Transverse colon (tissue), 4 donors: ENCODE measurements at regions not wholly inside any gene's neighbourhood (a gene's known extent, or its start where the extent isn't known, plus 50 kb on each side); places are given as distances from the start of the nearest gene placed in this dataset.

Source experiments
- DNase-seq: peaks from one replicate; pipeline ENCODE4 v3.0.0-alpha.2; 2019
- H3K27ac ChIP-seq, 4 donors: fragments of 200-600 bp; sonication (generic); 2 replicates each; pipeline ENCODE4 v1.5.1; 2016 to 2018; ENCODE audit warnings: inconsistent platforms in 4 of 4
- H3K27me3 ChIP-seq: fragments of 200-600 bp; sonication (generic); 2 replicates; pipeline ENCODE4 v1.5.1; 2017; ENCODE audit warnings: inconsistent platforms
- H3K36me3 ChIP-seq, 4 donors: fragments of 200-600 bp; sonication (generic); 2 replicates each; pipeline ENCODE4 v1.5.1; 2017 to 2019; ENCODE audit warnings: inconsistent platforms in 4 of 4
- H3K4me1 ChIP-seq, 4 donors: fragments of 200-600 bp; sonication (generic); 2 replicates each; pipeline ENCODE4 v1.5.1; 2017 to 2020; ENCODE audit warnings: inconsistent platforms in 4 of 4
- H3K4me3 ChIP-seq, 4 donors: fragments of 200-600 bp; sonication (generic); 1 replicate in 1 of 4; 2 replicates in 3 of 4; pipeline versions ENCODE4 v1.5.1 to v1.6.1; 2017 to 2019; ENCODE audit warnings: inconsistent platforms in 4 of 4
- H3K9me3 ChIP-seq, 2 donors: fragments of 200-600 bp; sonication (generic); 2 replicates each; pipeline ENCODE4 v1.5.1; 2017 to 2019; ENCODE audit warnings: inconsistent platforms in 2 of 2
- EP300 ChIP-seq: sonication (generic); formaldehyde crosslinking; IDR thresholded peaks from one replicate; pipeline ENCODE4 v1.6.1; 2017; ENCODE audit warnings: antibody characterized with exemption, low read depth
- POLR2A ChIP-seq: fragments of 450-650 bp; IDR thresholded peaks from one replicate; pipeline ENCODE4 v1.6.1; 2016; ENCODE audit warnings: antibody characterized with exemption, mild to moderate bottlenecking, moderate library complexity
- POLR2AphosphoS5 ChIP-seq, 3 donors: sonication (generic); formaldehyde crosslinking; IDR thresholded peaks; one replicate each; pipeline ENCODE4 v1.6.1; 2016; ENCODE audit warnings: antibody characterized with exemption in 3 of 3
- WGBS, 2 donors: methylation state at CpG; one replicate each; pipeline ENCODE4 v1.1.5; 2018; ENCODE audit warnings: low coverage in 1 of 2; 5-methylcytosine and 5-hydroxymethylcytosine counted together
- in situ Hi-C, 4 donors: fragments of 200-750 bp; cut with MboI; loops; one replicate each; pipeline versions ENCODE4 v1.15.0 to v1.15.1; 2017; ENCODE audit warnings: low sequenced_read_pairs in 3 of 4, low pct_ligation_motif_present in 1 of 4, low pct_unique_long_range_greater_than_20kb in 1 of 4
- intact Hi-C: fragments of 100-400 bp; cut with DNase I; formaldehyde crosslinking; loops from one replicate; pipeline ENCODE4 v1.15.1; 2023; ENCODE audit warnings: low total_unique reads
- TF ChIP-seq, protein P1 (sequence below), 5 experiments: fragments of 200-600 bp in 3 of 5; fragments of 450-650 bp in 2 of 5; sonication (generic) in 3 of 5; IDR thresholded peaks; 1 replicate in 2 of 5; 2 replicates in 3 of 5; pipeline ENCODE4 v1.5.1; 2016 to 2017; ENCODE audit warnings: antibody characterized with exemption in 5 of 5, inconsistent platforms in 3 of 5, mild to moderate bottlenecking in 2 of 5, moderate library complexity in 1 of 5

DNA sequence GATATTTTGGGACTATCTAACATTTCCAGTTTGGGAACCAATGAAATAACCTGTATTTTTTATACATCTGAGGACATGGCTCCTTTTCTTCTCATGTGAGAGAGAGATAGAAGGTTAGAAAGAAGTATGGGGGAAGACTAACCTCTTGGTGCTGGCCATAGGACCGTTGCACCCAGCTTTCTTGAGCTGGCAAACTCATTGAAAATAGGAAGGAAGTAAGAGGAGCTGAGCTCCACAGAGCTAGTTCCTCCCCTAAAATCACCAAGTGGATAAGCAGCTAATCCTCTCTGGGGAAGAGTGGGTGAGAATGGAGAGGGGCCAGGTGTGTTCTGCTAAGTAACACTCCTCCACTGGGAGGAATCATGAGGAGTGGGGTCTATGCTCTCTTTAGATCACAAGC, 387.4 kb upstream of the CADM1 start:
- Histone ChIP-seq H3K4me3 (no peak overlapping the region), H3K9me3 (no peaks in the 10 kb centered on the region), H3K27ac (no peak overlapping the region), H3K4me1 (no peaks in the 10 kb centered on the region), H3K27me3 (no peaks in the 10 kb centered on the region), H3K36me3 (no peaks in the 10 kb centered on the region)
- TF ChIP-seq POLR2AphosphoS5 (IDR thresholded peaks at IDR 0.05): no peak
- TF ChIP-seq, protein P1, sequence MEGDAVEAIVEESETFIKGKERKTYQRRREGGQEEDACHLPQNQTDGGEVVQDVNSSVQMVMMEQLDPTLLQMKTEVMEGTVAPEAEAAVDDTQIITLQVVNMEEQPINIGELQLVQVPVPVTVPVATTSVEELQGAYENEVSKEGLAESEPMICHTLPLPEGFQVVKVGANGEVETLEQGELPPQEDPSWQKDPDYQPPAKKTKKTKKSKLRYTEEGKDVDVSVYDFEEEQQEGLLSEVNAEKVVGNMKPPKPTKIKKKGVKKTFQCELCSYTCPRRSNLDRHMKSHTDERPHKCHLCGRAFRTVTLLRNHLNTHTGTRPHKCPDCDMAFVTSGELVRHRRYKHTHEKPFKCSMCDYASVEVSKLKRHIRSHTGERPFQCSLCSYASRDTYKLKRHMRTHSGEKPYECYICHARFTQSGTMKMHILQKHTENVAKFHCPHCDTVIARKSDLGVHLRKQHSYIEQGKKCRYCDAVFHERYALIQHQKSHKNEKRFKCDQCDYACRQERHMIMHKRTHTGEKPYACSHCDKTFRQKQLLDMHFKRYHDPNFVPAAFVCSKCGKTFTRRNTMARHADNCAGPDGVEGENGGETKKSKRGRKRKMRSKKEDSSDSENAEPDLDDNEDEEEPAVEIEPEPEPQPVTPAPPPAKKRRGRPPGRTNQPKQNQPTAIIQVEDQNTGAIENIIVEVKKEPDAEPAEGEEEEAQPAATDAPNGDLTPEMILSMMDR (IDR thresholded peaks at IDR 0.05): no peak
- no peak for TF ChIP-seq POLR2A
- no peak for TF ChIP-seq EP300
- intact Hi-C loops (no loop called here), in situ Hi-C loops (no loop called here)
- WGBS, 2 donors: 30% methylated on average over 1 of the region's 1 CpG; no CpG with 5 or more reads in 1 of the 2 donors
- no peak for DNase-seq

DNA sequence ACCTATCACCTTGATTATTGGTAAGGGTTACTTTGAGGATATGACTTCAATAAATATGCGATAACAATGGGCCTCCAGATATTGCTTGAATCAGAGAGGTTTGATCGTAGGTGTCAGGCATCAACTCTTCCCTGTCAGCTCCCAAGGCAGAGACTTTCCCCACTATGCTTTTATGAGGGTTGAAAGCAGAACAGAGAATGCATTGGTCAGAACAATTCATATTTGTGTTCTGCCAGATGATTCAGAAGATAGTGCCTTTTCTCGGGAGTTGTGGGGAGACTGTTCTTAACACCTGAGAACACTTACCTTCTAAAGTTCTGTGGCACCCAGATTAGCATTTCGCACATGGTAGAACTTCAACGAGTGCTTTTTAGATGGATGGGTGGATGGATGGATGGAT, 386.3 kb upstream of the CADM1 start:
- TF ChIP-seq POLR2A (no peak), POLR2AphosphoS5 (IDR thresholded peaks at IDR 0.05) (no peak), EP300 (no peak)
- TF ChIP-seq, protein P1 (IDR thresholded peaks at IDR 0.05): no peak
- intact Hi-C loops (no loop called here), in situ Hi-C loops (no loop called here)
- Histone ChIP-seq H3K36me3 (no peaks in the 10 kb centered on the region), H3K9me3 (no peaks in the 10 kb centered on the region), H3K4me1 (peaks cover 0 to 1% (median 0%) of the 10 kb centered on the region in 4 donors), H3K4me3 (no peak overlapping the region), H3K27me3 (no peaks in the 10 kb centered on the region), H3K27ac (no peak overlapping the region)
- DNase-seq: no peak
- 92 to 100% methylated on average over 2 to 5 of the region's 5 CpGs for WGBS, 2 donors

DNA sequence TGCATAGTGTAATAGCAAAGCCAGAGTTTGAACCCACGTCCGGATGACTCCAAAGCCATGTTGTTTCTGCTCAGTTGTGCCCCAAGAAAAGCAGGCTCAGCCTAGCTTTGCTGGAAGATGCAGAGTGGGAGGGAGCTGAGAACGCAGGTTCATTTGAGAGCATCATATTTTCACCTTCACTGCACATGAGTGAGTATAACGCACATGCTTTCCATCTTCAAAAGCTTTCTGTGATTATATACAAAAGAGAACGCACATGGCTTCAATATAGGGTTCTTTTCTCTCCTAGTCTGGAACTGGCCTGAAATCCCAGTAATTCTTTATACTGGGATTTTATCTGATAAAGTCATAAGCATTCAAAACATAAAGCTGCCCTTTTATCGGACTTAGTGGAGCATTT, 385.5 kb upstream of the CADM1 start:
- WGBS, 2 donors: 89 to 100% methylated on average over 3 to 6 of the region's 6 CpGs
- no peak overlapping the region for H3K4me3 ChIP-seq
- DNase-seq: no peak
- no peaks in the 10 kb centered on the region for H3K9me3 ChIP-seq
- no peak overlapping the region for H3K27ac ChIP-seq
- no peaks in the 10 kb centered on the region for H3K27me3 ChIP-seq
- intact Hi-C loops: no loop called here
- in situ Hi-C loops: no loop called here
- no peaks in the 10 kb centered on the region for H3K36me3 ChIP-seq
- TF ChIP-seq POLR2AphosphoS5 (IDR thresholded peaks at IDR 0.05) (no peak), EP300 (no peak), POLR2A (no peak)
- TF ChIP-seq, protein P1 (IDR thresholded peaks at IDR 0.05): no peak
- peaks cover 0 to 8% (median 0%) of the 10 kb centered on the region in 4 donors for H3K4me1 ChIP-seq

DNA sequence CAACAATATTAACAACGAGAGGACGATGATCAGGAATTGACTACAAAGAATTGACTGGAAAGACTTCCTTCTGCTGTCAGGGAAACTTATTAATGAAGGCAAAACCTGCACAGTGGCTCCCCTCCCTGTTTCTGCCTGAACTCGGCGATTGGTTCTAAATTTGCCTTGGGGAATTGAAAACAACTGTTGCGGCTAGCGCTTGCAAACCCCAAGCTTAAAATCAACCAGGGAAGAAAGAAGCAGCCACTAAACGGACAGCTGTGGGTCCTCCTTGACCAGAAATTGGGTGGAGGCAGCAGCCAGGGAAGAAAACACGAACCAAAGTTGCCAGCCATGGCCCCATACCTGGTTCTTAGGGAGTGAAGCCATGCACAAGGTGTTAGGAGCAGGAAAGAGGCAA, 383.5 kb upstream of the CADM1 start:
- peaks cover 0 to 8% (median 0%) of the 10 kb centered on the region in 4 donors for H3K4me1 ChIP-seq
- in situ Hi-C loops (no loop called here), intact Hi-C loops (no loop called here)
- no peaks in the 10 kb centered on the region for H3K9me3 ChIP-seq
- TF ChIP-seq, protein P1 (IDR thresholded peaks at IDR 0.05): no peak
- TF ChIP-seq POLR2AphosphoS5 (IDR thresholded peaks at IDR 0.05): no peak
- TF ChIP-seq POLR2A: no peak
- TF ChIP-seq EP300: no peak
- no peak for DNase-seq
- 83 to 95% methylated on average over 4 to 8 of the region's 8 CpGs for WGBS, 2 donors
- H3K36me3 ChIP-seq: no peaks in the 10 kb centered on the region
- H3K27me3 ChIP-seq: no peaks in the 10 kb centered on the region
- H3K27ac ChIP-seq: no peak overlapping the region
- no peak overlapping the region for H3K4me3 ChIP-seq
